ENCODE measurements at regions not wholly inside any gene's neighbourhood (a gene's known extent, or its start where the extent isn't known, plus 50 kb on each side); places are given as distances from the start of the nearest gene placed in this dataset.

DNA sequence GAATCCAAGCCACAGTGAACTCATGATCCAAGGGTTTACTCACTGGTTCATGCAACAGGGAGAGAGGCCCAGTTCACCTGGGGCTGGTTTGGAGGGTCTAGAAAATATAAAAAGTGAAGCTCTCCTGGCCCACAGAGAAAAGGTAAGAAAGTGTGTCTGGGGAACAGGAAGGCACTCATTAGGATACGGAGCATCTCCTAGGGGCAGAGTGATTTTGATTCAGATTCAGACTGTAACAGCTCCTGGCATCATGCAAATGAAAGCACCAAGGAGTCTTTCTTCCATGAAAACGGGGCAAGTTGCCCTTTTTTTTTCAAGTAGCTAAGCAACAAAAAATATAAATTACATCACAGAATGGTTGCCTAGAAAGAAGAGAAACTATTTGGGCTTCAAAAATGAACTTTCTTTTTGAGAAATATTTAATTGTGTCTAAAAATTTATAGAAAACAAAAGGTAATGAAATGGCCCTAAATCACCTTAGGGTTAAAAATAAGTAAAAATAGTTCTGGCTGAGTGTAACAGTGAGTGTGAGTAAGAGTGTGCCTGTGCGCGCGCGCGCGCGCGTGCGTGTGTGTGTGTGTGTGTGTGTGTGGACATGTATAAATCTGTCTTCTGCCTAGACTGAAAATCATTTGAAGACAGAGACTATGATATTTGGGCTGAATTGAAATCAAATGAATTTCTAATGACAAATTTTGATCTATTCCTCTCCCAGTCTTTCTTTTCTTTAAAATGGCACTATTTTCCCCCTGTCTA is 177.8 kb upstream of the ZNF462 start:
- TF ChIP-seq ZNF565 (CRISPR knock-in tag; conservative IDR thresholded peaks at IDR 0.05; ENCODE audit: low read depth) (no peak), ZNF70 (CRISPR knock-in tag; IDR thresholded peaks at IDR 0.05) (no peak), ZNF8 (CRISPR knock-in tag; IDR thresholded peaks at IDR 0.05) (no peak), GLIS3 (CRISPR knock-in tag; IDR thresholded peaks at IDR 0.05) (no peak), PPARA (CRISPR knock-in tag; IDR thresholded peaks at IDR 0.05; ENCODE audit: borderline replicate concordance) (no peak), RARB (CRISPR knock-in tag; IDR thresholded peaks at IDR 0.05) (no peak), TCF4 (CRISPR knock-in tag; IDR thresholded peaks at IDR 0.05; ENCODE audit: borderline replicate concordance) (no peak), ISL1 (CRISPR knock-in tag; IDR thresholded peaks at IDR 0.05) (no peak), CSDC2 (CRISPR knock-in tag; IDR thresholded peaks at IDR 0.05) (no peak)
- TF ChIP-seq, protein P1, sequence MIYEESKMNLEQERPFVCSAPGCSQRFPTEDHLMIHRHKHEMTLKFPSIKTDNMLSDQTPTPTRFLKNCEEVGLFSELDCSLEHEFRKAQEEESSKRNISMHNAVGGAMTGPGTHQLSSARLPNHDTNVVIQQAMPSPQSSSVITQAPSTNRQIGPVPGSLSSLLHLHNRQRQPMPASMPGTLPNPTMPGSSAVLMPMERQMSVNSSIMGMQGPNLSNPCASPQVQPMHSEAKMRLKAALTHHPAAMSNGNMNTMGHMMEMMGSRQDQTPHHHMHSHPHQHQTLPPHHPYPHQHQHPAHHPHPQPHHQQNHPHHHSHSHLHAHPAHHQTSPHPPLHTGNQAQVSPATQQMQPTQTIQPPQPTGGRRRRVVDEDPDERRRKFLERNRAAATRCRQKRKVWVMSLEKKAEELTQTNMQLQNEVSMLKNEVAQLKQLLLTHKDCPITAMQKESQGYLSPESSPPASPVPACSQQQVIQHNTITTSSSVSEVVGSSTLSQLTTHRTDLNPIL (CRISPR knock-in tag; IDR thresholded peaks at IDR 0.05; ENCODE audit: low read depth) = no peak
- TF ChIP-seq, protein P2, sequence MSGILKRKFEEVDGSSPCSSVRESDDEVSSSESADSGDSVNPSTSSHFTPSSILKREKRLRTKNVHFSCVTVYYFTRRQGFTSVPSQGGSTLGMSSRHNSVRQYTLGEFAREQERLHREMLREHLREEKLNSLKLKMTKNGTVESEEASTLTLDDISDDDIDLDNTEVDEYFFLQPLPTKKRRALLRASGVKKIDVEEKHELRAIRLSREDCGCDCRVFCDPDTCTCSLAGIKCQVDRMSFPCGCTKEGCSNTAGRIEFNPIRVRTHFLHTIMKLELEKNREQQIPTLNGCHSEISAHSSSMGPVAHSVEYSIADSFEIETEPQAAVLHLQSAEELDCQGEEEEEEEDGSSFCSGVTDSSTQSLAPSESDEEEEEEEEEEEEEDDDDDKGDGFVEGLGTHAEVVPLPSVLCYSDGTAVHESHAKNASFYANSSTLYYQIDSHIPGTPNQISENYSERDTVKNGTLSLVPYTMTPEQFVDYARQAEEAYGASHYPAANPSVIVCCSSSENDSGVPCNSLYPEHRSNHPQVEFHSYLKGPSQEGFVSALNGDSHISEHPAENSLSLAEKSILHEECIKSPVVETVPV (CRISPR knock-in tag; IDR thresholded peaks at IDR 0.05) = no peak
- TF ChIP-seq, protein P3, sequence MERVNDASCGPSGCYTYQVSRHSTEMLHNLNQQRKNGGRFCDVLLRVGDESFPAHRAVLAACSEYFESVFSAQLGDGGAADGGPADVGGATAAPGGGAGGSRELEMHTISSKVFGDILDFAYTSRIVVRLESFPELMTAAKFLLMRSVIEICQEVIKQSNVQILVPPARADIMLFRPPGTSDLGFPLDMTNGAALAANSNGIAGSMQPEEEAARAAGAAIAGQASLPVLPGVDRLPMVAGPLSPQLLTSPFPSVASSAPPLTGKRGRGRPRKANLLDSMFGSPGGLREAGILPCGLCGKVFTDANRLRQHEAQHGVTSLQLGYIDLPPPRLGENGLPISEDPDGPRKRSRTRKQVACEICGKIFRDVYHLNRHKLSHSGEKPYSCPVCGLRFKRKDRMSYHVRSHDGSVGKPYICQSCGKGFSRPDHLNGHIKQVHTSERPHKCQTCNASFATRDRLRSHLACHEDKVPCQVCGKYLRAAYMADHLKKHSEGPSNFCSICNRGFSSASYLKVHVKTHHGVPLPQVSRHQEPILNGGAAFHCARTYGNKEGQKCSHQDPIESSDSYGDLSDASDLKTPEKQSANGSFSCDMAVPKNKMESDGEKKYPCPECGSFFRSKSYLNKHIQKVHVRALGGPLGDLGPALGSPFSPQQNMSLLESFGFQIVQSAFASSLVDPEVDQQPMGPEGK (CRISPR knock-in tag; IDR thresholded peaks at IDR 0.05; ENCODE audit: borderline replicate concordance) = no peak
